Activated B cell treated with CpG ODN at 0.5 μM for 24 hours (primary cell): ENCODE measurements at regions not wholly inside any gene's neighbourhood (a gene's known extent, or its start where the extent isn't known, plus 50 kb on each side); places are given as distances from the start of the nearest gene placed in this dataset.

ENCODE experiments used
- ATAC-seq: fragments of 200-7000 bp; cut with Tn5 transposase; one replicate; pipeline ENCODE4 v1.10.0; 2021; ENCODE audit warnings: low read depth, mild to moderate bottlenecking, moderate library complexity
- CTCF ChIA-PET: fragments of 350-600 bp; sonication (Branson Sonifier 250); formaldehyde crosslinking; loops from one replicate; lab custom pipeline; 2021; ENCODE audit warnings: antibody characterized with exemption; lab: Charles Lee
- POLR2A ChIA-PET: fragments of 350-600 bp; sonication (Branson Sonifier 250); formaldehyde crosslinking; loops from one replicate; lab custom pipeline; 2021; ENCODE audit warnings: antibody characterized with exemption; lab: Charles Lee
- DNase-seq: peaks from one replicate; pipeline ENCODE4 v3.0.0; 2022
- H3K27ac Mint-ChIP-seq: one replicate; pipeline ENCODE4 v1.8.0; 2020; ENCODE audit warnings: mixed read lengths
- H3K27me3 Mint-ChIP-seq: one replicate; pipeline ENCODE4 v1.8.0; 2021; ENCODE audit warnings: mixed read lengths
- H3K36me3 Mint-ChIP-seq: one replicate; pipeline ENCODE4 v1.8.0; 2021; ENCODE audit warnings: low read depth, mixed read lengths
- H3K4me1 Mint-ChIP-seq: one replicate; pipeline ENCODE4 v1.8.0; 2021; ENCODE audit warnings: mixed read lengths
- H3K4me3 Mint-ChIP-seq: one replicate; pipeline ENCODE4 v1.8.0; 2020; ENCODE audit warnings: mild to moderate bottlenecking, mixed read lengths
- H3K9me3 Mint-ChIP-seq: one replicate; pipeline ENCODE4 v1.8.0; 2020; ENCODE audit warnings: mixed read lengths
- CTCF ChIP-seq: fragments of 200-600 bp; IDR thresholded peaks from one replicate; pipeline ENCODE4 v1.8.0; 2022; ENCODE audit warnings: antibody characterized with exemption, mild to moderate bottlenecking
- intact Hi-C: fragments of 100-400 bp; cut with micrococcal nuclease; formaldehyde crosslinking; loops from one replicate; pipeline ENCODE4 v1.15.1; 2024

- Mint-ChIP-seq H3K27me3 (no peaks in the 10 kb centered on the region), H3K36me3 (no peaks in the 10 kb centered on the region), H3K4me3 (no peak overlapping the region), H3K27ac (no peak overlapping the region), H3K9me3 (peaks cover 1% of the 10 kb centered on the region), H3K4me1 (no peaks in the 10 kb centered on the region)
- intact Hi-C loops = no loop called here
- ChIA-PET POLR2A (no interaction called here), CTCF (no interaction called here)
- DNase-seq (no peak), ATAC-seq (no peak)
- no peak for TF ChIP-seq CTCF
Measured at GRCh38 chr3:95277613-95278012, 1214.8 kb downstream of the NSUN3 start.

GRCh38 chr3:95280711-95281352 is 1218.0 kb downstream of the NSUN3 start:
- ChIA-PET POLR2A (no interaction called here), CTCF (no interaction called here)
- TF ChIP-seq CTCF = no peak
- Mint-ChIP-seq H3K27ac (no peak overlapping the region), H3K4me3 (no peak overlapping the region), H3K36me3 (no peaks in the 10 kb centered on the region), H3K9me3 (no peaks in the 10 kb centered on the region), H3K4me1 (no peaks in the 10 kb centered on the region), H3K27me3 (no peaks in the 10 kb centered on the region)
- no peak for ATAC-seq
- intact Hi-C loops = no loop called here
- no peak for DNase-seq

GRCh38 chr3:95289295-95289694 is 1226.4 kb downstream of the NSUN3 start:
- intact Hi-C loops = no loop called here
- CTCF ChIA-PET = no interaction called here
- H3K9me3 Mint-ChIP-seq = peaks cover 2% of the 10 kb centered on the region
- no peaks in the 10 kb centered on the region for H3K4me1 Mint-ChIP-seq
- no peak overlapping the region for H3K4me3 Mint-ChIP-seq
- POLR2A ChIA-PET = no interaction called here
- no peak overlapping the region for H3K27ac Mint-ChIP-seq
- ATAC-seq = no peak
- no peaks in the 10 kb centered on the region for H3K27me3 Mint-ChIP-seq
- no peaks in the 10 kb centered on the region for H3K36me3 Mint-ChIP-seq
- DNase-seq = no peak
- TF ChIP-seq CTCF = no peak

GRCh38 chr3:95297581-95297980 is 1234.7 kb downstream of the NSUN3 start:
- CTCF ChIA-PET = no interaction called here
- TF ChIP-seq CTCF = no peak
- intact Hi-C loops = no loop called here

GRCh38 chr3:95302044-95302443 is 1239.2 kb downstream of the NSUN3 start:
- no peak for TF ChIP-seq CTCF
- Mint-ChIP-seq H3K9me3 (no peaks in the 10 kb centered on the region), H3K27me3 (no peaks in the 10 kb centered on the region), H3K4me3 (no peak overlapping the region), H3K4me1 (no peaks in the 10 kb centered on the region), H3K27ac (no peak overlapping the region), H3K36me3 (no peaks in the 10 kb centered on the region)
- ChIA-PET CTCF (no interaction called here), POLR2A (no interaction called here)
- intact Hi-C loops = no loop called here
- DNase-seq = no peak
- ATAC-seq = no peak

More at GRCh38 chr3:95297581-95297980, 1234.7 kb downstream of the NSUN3 start:
- Mint-ChIP-seq H3K36me3 (no peaks in the 10 kb centered on the region), H3K27me3 (no peaks in the 10 kb centered on the region), H3K4me1 (no peaks in the 10 kb centered on the region), H3K27ac (no peak overlapping the region), H3K4me3 (no peak overlapping the region), H3K9me3 (peaks cover 3% of the 10 kb centered on the region)
- DNase-seq = no peak
- POLR2A ChIA-PET = no interaction called here
- no peak for ATAC-seq
